NCI-H2227 (cell line): ENCODE measurements at regions not wholly inside any gene's neighbourhood (a gene's known extent, or its start where the extent isn't known, plus 50 kb on each side); places are given as distances from the start of the nearest gene placed in this dataset.
"Not testable (repeated sequence)": the region's sequence is repeated elsewhere in the genome, so short reads cannot be mapped to it uniquely, and the experiment has no call there.

Experiments used
- DNase-seq: peaks from one replicate; lab custom pipeline; 2025; ENCODE audit not compliant: unreplicated experiment; lab: John Stamatoyannopoulos, UW

- no peak for DNase-seq
Measured at GRCh38 chr12:20017802-20018201, 350.5 kb upstream of the PDE3A start.

GRCh38 chr12:20018406-20018805 is 349.9 kb upstream of the PDE3A start:
- DNase-seq = no peak

DNA sequence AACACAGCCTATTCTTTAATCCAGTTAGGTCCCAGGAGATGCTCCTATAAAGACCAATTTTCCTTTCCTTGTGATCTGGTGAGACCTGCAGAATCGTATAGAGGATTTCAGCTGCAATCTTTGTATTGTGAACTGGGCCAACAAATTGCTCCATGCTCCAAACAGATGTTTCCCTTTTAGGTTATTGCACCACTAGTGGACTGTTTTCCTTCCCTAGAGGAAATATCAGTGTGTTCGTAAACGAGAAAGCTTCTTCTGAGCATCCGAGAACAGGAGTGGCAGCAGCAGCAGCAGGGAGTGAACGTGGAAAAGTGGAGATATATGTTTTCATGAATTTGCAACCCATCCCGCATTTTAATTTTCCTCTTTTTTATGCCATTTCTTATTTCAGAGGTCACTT is 344.1 kb upstream of the PDE3A start:
- DNase-seq = no peak

DNA sequence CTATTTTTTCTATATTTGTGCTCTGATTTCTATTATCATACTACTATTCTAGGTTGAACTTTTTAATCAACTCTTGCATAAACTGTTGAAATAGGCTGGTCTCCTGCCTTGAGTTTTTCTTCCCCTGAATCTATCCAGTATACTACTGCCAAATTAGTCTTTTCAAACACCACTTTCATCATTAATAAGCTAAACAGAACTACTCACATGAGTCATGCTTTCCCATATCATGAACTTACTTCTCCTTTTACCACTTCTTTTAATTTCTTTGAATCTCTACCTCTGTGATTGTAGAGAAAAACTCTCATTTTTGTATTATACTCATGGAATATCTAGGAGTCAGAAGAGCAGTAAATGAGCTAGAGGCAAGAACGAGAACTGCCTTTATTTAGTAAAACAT is 340.3 kb upstream of the PDE3A start:
- DNase-seq = no peak

DNA sequence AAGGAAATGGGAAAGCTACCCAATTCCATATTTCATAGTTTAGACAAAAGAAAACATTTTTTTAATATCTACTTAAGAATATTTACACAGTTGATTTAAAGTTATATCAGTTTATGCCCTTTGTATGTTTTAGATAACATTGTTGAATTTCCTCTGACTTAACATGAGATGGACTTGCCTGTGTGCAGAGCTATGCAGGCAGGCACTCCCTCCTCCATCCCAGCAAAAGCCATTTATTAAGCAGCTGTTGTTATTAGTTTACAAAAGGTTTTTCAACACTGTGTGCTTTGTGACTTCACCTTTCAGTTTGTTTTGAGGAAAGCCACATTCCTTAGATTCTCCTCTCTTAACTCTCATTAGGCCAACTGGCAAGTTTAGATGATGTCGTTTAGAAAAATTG is 337.5 kb upstream of the PDE3A start:
- DNase-seq = no peak

GRCh38 chr12:20039562-20039961 is 328.8 kb upstream of the PDE3A start:
- DNase-seq = no peak

DNA sequence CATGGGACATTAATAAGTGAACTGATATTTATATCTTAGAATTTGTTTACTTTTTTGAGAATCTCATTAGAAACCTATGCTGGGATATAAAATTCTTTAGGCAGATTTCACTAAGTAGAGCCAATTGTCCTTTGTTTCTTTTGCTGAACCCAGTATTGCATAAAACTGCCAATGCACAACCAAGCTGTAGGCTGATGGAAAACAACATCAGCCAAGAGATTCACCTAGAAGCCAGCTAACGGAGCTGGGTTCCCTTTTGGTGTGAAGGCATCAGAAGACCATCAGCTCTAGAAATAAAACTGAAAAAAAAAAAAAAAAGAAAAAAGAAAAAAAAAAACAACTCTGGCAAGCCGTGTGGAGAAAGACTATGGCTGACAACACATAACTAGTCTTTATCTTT is 328.2 kb upstream of the PDE3A start:
- no peak for DNase-seq

DNA sequence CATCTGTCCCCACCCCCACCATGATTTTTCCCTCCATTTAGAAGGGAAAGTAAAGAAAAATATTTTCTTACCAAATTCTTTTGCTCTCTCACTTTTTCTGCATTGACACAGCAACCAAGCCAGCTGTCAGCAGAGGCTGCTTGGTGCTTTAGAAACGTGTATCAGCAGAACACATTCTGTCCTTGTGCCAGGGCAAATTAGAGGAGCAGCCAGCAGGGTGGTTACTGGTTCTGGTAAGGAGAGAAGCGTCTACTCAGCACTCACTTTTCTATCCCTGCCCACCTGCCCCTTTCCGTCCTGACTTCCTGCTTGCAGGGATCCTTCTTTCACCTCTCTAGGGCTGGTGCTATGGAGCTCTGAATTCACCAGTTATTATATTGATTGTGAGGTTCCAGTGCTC is 327.5 kb upstream of the PDE3A start:
- DNase-seq = no peak

DNA sequence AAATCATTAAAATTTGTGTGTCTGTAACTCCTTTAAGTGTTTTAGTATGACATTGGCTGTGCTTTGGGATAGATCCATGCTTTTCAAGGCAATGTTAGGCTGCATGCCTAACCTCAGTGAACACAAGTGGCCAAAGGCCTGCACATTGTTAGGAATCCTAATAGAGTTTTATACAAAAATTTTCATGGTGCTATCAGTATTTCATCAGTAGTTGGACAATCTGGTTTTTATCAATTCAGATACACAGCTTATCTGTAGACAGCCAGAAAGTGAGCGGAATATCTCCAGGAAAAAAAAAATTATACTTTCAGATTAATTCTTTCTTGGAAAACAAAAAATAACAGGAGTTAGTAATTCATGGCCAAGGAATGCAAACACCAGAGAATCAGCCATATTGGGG is 324.0 kb upstream of the PDE3A start:
- no peak for DNase-seq

- DNase-seq = no peak
Measured at GRCh38 chr12:20044846-20045245, 323.5 kb upstream of the PDE3A start.

GRCh38 chr12:20047901-20048300 is 320.4 kb upstream of the PDE3A start:
- no peak for DNase-seq

GRCh38 chr12:20050221-20050620 is 318.1 kb upstream of the PDE3A start:
- DNase-seq = no peak

GRCh38 chr12:20053782-20054181 is 314.6 kb upstream of the PDE3A start:
- no peak for DNase-seq

- no peak for DNase-seq
Measured at GRCh38 chr12:20055856-20056255, 312.5 kb upstream of the PDE3A start.

GRCh38 chr12:20057398-20057797 is 310.9 kb upstream of the PDE3A start:
- DNase-seq = no peak

DNA sequence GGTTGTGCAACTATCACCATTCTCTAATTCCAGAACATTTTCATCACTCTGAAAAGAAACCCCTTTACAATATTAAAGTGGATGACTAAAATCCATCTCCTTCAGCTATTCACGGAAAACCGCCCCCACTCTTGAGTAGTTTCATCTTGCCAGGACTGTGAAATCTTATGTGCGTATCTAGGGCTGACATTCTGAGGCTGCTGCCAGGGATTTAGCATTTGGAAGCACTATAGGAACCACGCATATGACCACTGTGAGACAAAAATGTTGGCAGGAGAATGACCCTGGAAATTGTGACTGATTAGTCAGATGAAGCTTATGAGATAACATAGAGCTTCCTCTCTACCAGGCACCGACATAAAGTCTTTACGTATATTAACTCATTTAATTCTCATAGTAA is 305.2 kb upstream of the PDE3A start:
- no peak for DNase-seq

DNA sequence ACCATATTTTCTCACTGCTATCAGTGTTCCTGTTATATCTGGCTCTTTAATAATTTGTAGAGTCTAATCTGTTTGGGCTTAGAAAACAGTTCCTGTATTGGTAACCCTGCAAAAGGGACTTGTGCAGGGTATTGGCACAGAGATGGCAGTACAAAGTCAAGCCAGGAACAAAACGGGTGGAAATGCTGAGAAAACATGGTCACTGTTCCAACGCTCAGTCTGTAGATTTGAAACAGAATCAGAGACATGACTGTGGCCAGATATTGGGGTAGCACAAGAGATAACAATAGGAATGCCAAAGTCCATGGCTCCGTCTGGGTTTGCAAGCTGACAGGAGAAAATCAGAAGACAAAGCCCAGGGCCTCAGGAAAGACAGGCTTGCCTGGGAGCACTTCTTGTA is 290.7 kb upstream of the PDE3A start:
- no peak for DNase-seq

- no peak for DNase-seq
Measured at GRCh38 chr12:20089077-20089476, 279.3 kb upstream of the PDE3A start.

- DNase-seq = not testable (repeated sequence)
Measured at GRCh38 chr12:20093190-20093810, 275.0 kb upstream of the PDE3A start.

- DNase-seq = no peak
Measured at GRCh38 chr12:20096430-20096829, 271.9 kb upstream of the PDE3A start.

DNA sequence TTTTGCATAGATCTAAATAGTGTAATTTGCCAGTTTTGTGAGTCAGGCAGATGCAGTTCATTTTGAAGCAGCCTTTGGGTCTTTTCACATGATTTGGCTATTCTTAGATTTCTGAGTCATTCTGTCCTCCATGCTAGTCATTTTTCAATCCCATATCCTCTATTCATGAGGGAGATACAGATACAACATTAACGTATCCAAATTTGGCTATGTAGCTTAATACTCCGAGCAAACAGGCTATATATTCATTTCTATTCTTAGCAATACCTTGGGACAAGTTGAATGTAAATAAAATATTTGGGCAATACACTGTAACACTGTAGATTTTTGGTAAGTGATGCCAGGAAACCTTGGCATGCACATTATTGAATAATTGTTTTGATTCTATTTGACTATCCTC is 270.7 kb upstream of the PDE3A start:
- DNase-seq = no peak

DNA sequence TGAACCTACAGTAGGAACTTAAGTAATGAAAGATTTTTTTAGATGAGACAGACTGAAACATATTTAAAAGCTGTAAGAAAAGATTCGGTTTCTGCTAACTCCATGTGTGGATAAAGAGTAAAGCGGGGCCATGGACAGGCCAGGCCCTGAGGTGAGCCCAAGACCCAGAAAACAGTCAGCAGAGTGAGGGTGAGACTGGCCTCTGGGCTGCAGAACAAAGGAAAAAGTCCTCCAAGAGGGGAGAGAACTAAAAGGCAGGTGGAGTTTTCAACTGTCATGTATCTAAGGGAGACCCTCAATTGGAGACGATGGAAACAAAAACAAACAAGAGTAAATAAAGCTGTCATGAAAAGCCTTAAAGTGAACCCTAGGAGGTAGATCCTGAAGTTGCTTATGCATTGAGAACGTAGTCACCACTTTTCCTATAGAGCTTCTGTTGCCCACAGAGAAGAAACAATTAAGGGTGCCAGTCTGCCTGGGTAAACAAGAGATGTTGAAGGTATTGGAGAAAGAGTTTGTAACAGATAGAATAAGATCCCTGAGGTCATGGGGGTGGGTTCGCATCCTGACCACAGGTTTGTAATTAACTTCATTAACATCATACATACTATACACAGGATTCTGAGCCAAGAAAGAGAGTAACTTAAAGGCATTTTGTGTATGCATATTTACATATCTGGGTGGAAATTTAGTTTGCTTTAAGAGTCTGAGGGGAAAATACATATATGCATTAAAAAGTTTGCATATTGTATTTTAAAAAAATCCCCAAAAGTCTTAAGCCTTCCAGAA is 268.7 kb upstream of the PDE3A start:
- DNase-seq = no peak

- DNase-seq = no peak
Measured at GRCh38 chr12:20101046-20101445, 267.3 kb upstream of the PDE3A start.
